ENCODE measurements at regions not wholly inside any gene's neighbourhood (a gene's known extent, or its start where the extent isn't known, plus 50 kb on each side); places are given as distances from the start of the nearest gene placed in this dataset.

DNA sequence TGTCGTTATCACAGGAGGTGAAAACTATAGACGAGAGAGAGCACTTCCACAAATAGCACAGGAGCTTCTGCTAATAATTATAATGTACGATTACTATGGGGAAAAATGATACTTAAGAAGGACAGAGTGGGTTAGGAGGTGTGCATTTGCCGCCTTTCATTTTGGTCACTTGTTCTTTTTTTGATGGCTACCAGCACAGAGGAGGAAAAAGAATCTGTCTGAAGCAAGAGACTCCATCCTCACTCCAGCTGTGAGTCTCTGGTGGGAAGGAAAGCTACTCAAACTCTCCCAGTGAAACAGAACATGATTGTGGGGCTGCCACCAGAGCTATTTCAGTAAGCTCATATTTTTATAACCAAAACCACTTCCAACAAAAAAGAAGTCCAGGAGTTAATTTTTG, 270.4 kb upstream of the TMEM161B start:
- peak in 2 of 6 donors; percentile 33 to 75 for DNase-seq (ENCODE audit: low read depth in 4 of 6, low spot score in 6 of 6)
- H3K9me3 ChIP-seq (ENCODE audit: control insufficient read depth, insufficient read depth, low read length), result no peaks in the 10 kb centered on the region
- 50% methylated on average over 1 of the region's 4 CpGs for WGBS (ENCODE audit: insufficient coverage)

DNA sequence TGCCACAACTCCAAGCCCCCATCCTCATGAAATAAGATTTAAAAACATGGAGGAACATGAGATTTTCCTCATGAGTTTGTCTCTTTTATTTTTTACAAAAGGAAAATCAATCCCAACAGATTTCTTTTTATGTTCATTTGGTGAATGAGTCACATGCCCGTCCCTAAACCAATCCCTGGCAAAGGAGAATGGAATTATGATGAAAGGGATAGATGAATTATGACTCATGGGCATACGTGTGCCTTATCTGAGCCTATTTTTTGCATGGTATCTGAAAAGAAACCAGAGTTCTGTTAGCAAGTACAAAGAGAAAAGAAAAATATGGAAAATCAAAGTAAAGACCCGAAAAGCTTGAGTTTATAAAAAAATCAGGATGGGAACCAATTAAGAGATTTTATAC, 267.5 kb upstream of the TMEM161B start:
- no peaks in the 10 kb centered on the region for H3K9me3 ChIP-seq (ENCODE audit: control insufficient read depth, insufficient read depth, low read length)
- H3K27me3 ChIP-seq (ENCODE audit: control insufficient read depth, insufficient read depth, low read length), result no peaks in the 10 kb centered on the region
- WGBS (ENCODE audit: insufficient coverage), result 92% methylated on average over 1 of the region's 3 CpGs
- H3K4me3 ChIP-seq (ENCODE audit: low read depth, low read length), result no peak overlapping the region
- peaks cover 4% of the 10 kb centered on the region for H3K4me1 ChIP-seq (ENCODE audit: control insufficient read depth, insufficient read depth, low read length)
- H3K36me3 ChIP-seq (ENCODE audit: control insufficient read depth, insufficient read depth, low read length), result no peaks in the 10 kb centered on the region
- no peak for DNase-seq (ENCODE audit: low read depth in 4 of 6, low spot score in 6 of 6)
- H3K27ac ChIP-seq (ENCODE audit: low read depth, low read length), result no peak overlapping the region

More for the DNA sequence above, 270.4 kb upstream of the TMEM161B start:
- Histone ChIP-seq H3K4me1 (ENCODE audit: control insufficient read depth, insufficient read depth, low read length) (peaks cover 4% of the 10 kb centered on the region), H3K36me3 (ENCODE audit: control insufficient read depth, insufficient read depth, low read length) (no peaks in the 10 kb centered on the region), H3K27ac (ENCODE audit: low read depth, low read length) (peak overlapping the region; percentile 77), H3K4me3 (ENCODE audit: low read depth, low read length) (no peak overlapping the region), H3K27me3 (ENCODE audit: control insufficient read depth, insufficient read depth, low read length) (no peaks in the 10 kb centered on the region)

- Histone ChIP-seq H3K4me3 (ENCODE audit: low read depth, low read length) (no peak overlapping the region), H3K4me1 (ENCODE audit: control insufficient read depth, insufficient read depth, low read length) (no peaks in the 10 kb centered on the region), H3K27me3 (ENCODE audit: control insufficient read depth, insufficient read depth, low read length) (no peaks in the 10 kb centered on the region), H3K27ac (ENCODE audit: low read depth, low read length) (no peak overlapping the region), H3K9me3 (ENCODE audit: control insufficient read depth, insufficient read depth, low read length) (no peaks in the 10 kb centered on the region), H3K36me3 (ENCODE audit: control insufficient read depth, insufficient read depth, low read length) (no peaks in the 10 kb centered on the region)
- DNase-seq (ENCODE audit: low read depth in 4 of 6, low spot score in 6 of 6), result no peak
- 88% methylated on average over 1 of the region's 3 CpGs for WGBS (ENCODE audit: insufficient coverage)
Observed at GRCh38 chr5:88524941-88525340, 256.3 kb upstream of the TMEM161B start.

- H3K9me3 ChIP-seq (ENCODE audit: control insufficient read depth, insufficient read depth, low read length), result no peaks in the 10 kb centered on the region
- no peak for DNase-seq (ENCODE audit: low read depth in 4 of 6, low spot score in 6 of 6)
- no peaks in the 10 kb centered on the region for H3K36me3 ChIP-seq (ENCODE audit: control insufficient read depth, insufficient read depth, low read length)
- H3K27ac ChIP-seq (ENCODE audit: low read depth, low read length), result no peak overlapping the region
- H3K27me3 ChIP-seq (ENCODE audit: control insufficient read depth, insufficient read depth, low read length), result no peaks in the 10 kb centered on the region
- no peaks in the 10 kb centered on the region for H3K4me1 ChIP-seq (ENCODE audit: control insufficient read depth, insufficient read depth, low read length)
- no peak overlapping the region for H3K4me3 ChIP-seq (ENCODE audit: low read depth, low read length)
Observed at GRCh38 chr5:88519066-88519465, 250.4 kb upstream of the TMEM161B start.

DNA sequence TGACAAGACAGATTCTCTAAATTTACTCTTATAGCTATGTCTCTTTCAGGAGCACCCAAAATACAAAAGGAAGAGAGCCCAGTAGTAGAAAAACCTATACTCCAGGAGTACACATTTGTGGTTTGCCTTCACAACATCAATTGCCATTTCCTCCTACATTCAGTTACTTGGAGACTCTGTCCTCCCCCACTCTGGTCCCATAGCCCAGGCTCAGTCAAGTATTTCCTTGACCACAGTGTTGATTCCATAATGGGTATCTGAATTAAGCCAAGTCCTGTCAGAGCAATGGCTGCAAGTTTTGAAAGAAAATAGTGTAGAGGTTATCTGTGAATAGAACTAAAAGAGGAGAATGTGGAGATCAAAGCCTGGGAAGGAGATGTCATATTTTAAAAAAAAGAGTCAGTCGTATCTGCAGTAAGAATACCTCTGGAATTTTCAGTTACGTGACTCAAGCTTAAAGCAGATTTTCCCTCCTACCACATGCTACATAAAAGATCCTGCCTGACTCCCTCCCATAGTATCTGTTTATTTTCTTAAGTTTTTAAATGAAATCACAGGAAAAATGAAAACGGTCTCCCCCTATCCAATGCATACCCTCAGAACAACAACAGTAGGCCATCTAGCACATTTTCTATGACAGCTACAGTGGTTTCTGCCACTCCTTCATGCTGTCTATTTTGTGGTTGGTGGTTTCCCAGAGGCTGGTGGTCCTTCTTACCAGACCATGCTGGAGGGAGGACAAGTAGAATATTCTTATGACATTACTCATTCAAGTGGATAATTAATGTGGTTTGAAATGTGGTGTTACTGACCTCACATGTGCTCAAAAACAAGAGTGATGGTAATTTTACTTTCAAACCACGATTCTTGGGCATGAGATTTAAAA, 249.7 kb upstream of the TMEM161B start:
- no peaks in the 10 kb centered on the region for H3K27me3 ChIP-seq (ENCODE audit: control insufficient read depth, insufficient read depth, low read length)
- no CpG with 5 or more reads among the region's 4 CpGs for WGBS (ENCODE audit: insufficient coverage)
- DNase-seq (ENCODE audit: low read depth in 4 of 6, low spot score in 6 of 6), result no peak
- no peaks in the 10 kb centered on the region for H3K4me1 ChIP-seq (ENCODE audit: control insufficient read depth, insufficient read depth, low read length)
- H3K9me3 ChIP-seq (ENCODE audit: control insufficient read depth, insufficient read depth, low read length), result no peaks in the 10 kb centered on the region
- H3K4me3 ChIP-seq (ENCODE audit: low read depth, low read length), result no peak overlapping the region
- no peaks in the 10 kb centered on the region for H3K36me3 ChIP-seq (ENCODE audit: control insufficient read depth, insufficient read depth, low read length)
- no peak overlapping the region for H3K27ac ChIP-seq (ENCODE audit: low read depth, low read length)

DNA sequence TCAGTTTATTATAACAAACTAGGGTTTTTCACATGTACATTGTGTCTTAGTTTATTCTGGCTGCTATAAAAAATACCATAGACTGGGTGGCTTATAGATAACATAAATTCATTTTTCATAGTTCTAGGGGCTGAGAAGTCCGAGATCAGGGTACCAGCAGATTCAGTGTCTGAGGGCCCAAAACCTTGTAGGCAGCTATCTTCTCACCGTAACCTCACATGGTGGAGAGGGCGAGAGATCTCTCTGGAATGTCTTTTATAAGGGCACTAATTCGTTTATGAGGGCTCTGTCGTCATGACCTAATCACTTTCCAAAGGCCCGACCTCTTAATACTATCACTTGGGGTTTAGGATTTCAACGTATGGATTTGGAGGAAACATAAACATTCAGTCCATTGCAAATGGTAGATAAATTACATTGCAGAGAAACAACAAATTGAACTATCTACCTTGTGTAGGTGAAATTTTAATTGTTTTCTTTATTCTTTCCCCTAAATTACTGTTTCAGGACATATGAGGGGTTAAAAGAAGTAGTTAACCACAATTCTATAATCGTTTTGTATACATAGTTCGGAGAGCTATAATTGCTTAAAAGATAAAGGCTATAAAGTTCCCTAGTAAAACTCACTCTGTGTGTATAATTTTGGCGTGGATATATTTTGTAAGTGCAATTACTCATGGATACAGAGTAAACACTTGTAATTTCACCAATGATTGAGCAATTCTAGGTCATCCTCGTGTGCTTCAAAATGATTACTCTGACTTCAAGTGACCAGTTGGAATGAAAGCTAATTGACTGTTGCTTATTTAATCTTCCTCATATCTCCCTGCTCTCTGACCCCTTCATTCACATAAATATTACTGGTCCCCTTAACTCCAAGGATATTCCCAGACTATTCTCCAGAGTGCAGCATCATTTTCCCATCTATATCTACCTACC, 247.5 kb upstream of the TMEM161B start:
- Histone ChIP-seq H3K27me3 (ENCODE audit: control insufficient read depth, insufficient read depth, low read length) (no peaks in the 10 kb centered on the region), H3K4me1 (ENCODE audit: control insufficient read depth, insufficient read depth, low read length) (no peaks in the 10 kb centered on the region), H3K36me3 (ENCODE audit: control insufficient read depth, insufficient read depth, low read length) (no peaks in the 10 kb centered on the region), H3K9me3 (ENCODE audit: control insufficient read depth, insufficient read depth, low read length) (no peaks in the 10 kb centered on the region), H3K4me3 (ENCODE audit: low read depth, low read length) (no peak overlapping the region), H3K27ac (ENCODE audit: low read depth, low read length) (no peak overlapping the region)
- 100% methylated on average over 1 of the region's 11 CpGs for WGBS (ENCODE audit: insufficient coverage)
- no peak for DNase-seq (ENCODE audit: low read depth in 4 of 6, low spot score in 6 of 6)

DNA sequence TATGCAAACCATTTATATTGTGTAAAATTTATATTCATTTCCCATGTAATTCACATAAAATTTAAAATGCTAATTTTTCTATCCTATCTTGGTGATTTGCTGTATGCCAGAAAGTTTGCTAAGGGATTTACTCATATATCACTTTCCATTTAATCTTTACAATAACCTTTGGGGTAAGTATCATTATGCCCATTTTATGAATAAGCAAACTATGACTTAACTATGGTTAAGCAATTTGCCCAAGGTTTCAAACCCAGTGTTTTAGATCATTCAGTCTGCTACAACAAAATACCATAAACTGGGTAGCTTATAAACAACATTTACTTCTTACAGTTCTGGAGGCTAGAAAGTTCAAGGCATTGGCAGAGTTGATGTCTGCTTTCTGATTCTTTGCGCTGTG, 246.4 kb upstream of the TMEM161B start:
- no peak for DNase-seq (ENCODE audit: low read depth in 4 of 6, low spot score in 6 of 6)
- Histone ChIP-seq H3K9me3 (ENCODE audit: control insufficient read depth, insufficient read depth, low read length) (no peaks in the 10 kb centered on the region), H3K4me3 (ENCODE audit: low read depth, low read length) (no peak overlapping the region), H3K27ac (ENCODE audit: low read depth, low read length) (no peak overlapping the region), H3K4me1 (ENCODE audit: control insufficient read depth, insufficient read depth, low read length) (no peaks in the 10 kb centered on the region), H3K27me3 (ENCODE audit: control insufficient read depth, insufficient read depth, low read length) (no peaks in the 10 kb centered on the region), H3K36me3 (ENCODE audit: control insufficient read depth, insufficient read depth, low read length) (no peaks in the 10 kb centered on the region)
- no CpG with 5 or more reads among the region's 1 CpG for WGBS (ENCODE audit: insufficient coverage)

DNA sequence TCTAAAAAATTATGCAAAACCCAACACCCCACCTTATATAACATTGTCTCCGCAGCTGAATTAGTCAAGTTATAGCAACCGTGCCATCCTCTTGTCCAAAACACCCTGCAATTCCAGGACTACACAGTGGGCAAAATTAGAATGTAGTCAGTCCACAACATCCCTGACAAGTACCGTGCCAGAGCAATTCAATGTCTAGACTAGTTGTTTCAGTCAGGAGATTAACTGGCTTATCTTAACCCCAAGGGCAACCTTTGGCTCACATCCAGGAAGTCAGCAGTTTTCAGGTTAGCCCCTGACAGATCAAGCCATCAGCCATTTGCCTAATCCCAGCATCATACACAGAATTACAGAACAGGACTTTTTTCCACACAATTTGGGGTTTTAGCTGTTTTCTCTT, 240.8 kb upstream of the TMEM161B start:
- no peaks in the 10 kb centered on the region for H3K9me3 ChIP-seq (ENCODE audit: control insufficient read depth, insufficient read depth, low read length)
- peak in 2 of 6 donors; percentile 23 to 75 for DNase-seq (ENCODE audit: low read depth in 4 of 6, low spot score in 6 of 6)
- no peak overlapping the region for H3K4me3 ChIP-seq (ENCODE audit: low read depth, low read length)
- no peaks in the 10 kb centered on the region for H3K4me1 ChIP-seq (ENCODE audit: control insufficient read depth, insufficient read depth, low read length)
- no peak overlapping the region for H3K27ac ChIP-seq (ENCODE audit: low read depth, low read length)
- no peaks in the 10 kb centered on the region for H3K27me3 ChIP-seq (ENCODE audit: control insufficient read depth, insufficient read depth, low read length)
- 19% methylated on average over 2 of the region's 3 CpGs for WGBS (ENCODE audit: insufficient coverage)
- no peaks in the 10 kb centered on the region for H3K36me3 ChIP-seq (ENCODE audit: control insufficient read depth, insufficient read depth, low read length)

DNA sequence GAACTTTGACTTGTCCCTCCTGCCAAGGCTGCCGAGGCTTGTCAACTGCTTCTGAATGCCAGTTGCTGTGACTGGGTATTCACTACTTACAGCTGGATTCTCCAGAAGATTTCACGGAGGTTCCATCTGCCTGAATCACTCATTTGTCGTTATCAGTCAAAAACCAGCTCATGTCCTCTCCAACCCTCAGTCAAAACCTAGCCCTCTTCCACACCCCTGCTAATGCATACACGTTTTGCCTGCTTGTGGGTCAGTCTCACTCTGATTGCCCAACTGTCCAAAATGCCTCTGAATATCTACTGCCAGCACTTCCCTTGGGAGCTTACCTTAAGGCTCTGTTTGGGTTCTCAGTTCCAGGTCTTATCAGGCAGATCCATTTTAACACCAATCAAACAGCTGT, 238.6 kb upstream of the TMEM161B start:
- Histone ChIP-seq H3K36me3 (ENCODE audit: control insufficient read depth, insufficient read depth, low read length) (no peaks in the 10 kb centered on the region), H3K9me3 (ENCODE audit: control insufficient read depth, insufficient read depth, low read length) (no peaks in the 10 kb centered on the region), H3K4me1 (ENCODE audit: control insufficient read depth, insufficient read depth, low read length) (no peaks in the 10 kb centered on the region), H3K27ac (ENCODE audit: low read depth, low read length) (no peak overlapping the region), H3K27me3 (ENCODE audit: control insufficient read depth, insufficient read depth, low read length) (no peaks in the 10 kb centered on the region), H3K4me3 (ENCODE audit: low read depth, low read length) (no peak overlapping the region)
- 83% methylated on average over 4 of the region's 4 CpGs for WGBS (ENCODE audit: insufficient coverage)
- DNase-seq (ENCODE audit: low read depth in 4 of 6, low spot score in 6 of 6), result no peak

Data from spinal cord (tissue), 9 donors.